GM12892 (cell line): ENCODE measurements at regions not wholly inside any gene's neighbourhood (a gene's known extent, or its start where the extent isn't known, plus 50 kb on each side); places are given as distances from the start of the nearest gene placed in this dataset.

ENCODE experiments used
- POLR2A ChIP-seq: IDR thresholded peaks from 2 replicates; pipeline ENCODE4 v1.6.1; 2011; ENCODE audit warnings: low read depth, low read length, control low read depth
- POLR2AphosphoS5 ChIP-seq: IDR thresholded peaks from 2 replicates; pipeline ENCODE4 v1.6.1; 2011; ENCODE audit warnings: low read depth, low read length, control low read depth
- TAF1 ChIP-seq: IDR thresholded peaks from 2 replicates; pipeline ENCODE4 v1.6.1; 2011; ENCODE audit warnings: low read depth, mild to moderate bottlenecking, control low read depth, low read length, borderline replicate concordance

DNA sequence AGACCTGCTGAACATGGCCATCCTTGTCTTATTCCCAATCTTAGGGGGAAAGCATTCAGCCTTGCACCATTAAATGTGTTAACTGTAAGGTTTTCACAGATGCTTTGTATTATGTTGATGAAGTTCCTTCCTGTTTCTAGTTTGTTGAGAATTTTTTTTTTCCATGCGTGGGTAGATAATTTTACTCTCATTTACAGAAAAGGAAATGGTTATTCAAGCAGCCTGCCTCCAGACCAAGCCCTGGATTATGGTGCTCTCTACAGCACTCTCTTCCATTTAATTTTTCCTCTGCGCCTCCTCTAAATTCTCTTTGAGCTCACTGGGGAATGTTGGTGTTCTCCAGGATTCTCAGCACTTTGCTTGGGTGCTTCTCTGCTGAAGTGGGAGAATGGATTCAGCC is 179.3 kb upstream of the PZP start:
- no peak for TF ChIP-seq POLR2A
- TF ChIP-seq POLR2AphosphoS5 = no peak
- no peak for TF ChIP-seq TAF1
